WI38 (cell line): ENCODE measurements at regions not wholly inside any gene's neighbourhood (a gene's known extent, or its start where the extent isn't known, plus 50 kb on each side); places are given as distances from the start of the nearest gene placed in this dataset.

Experiments used
- H3K4me3 ChIP-seq: 2 replicates; pipeline ENCODE4 v1.5.1; 2011; ENCODE audit warnings: low read depth, mild to moderate bottlenecking, control low read depth, low read length
- CTCF ChIP-seq: IDR thresholded peaks from 2 replicates; pipeline ENCODE4 v1.5.1; 2012; ENCODE audit warnings: low read depth, mild to moderate bottlenecking, control low read depth, low read length

- TF ChIP-seq CTCF: no peak
These were observed 986.9 kb downstream of the REEP3 start for GRCh38 chr10:64508029-64508661.

GRCh38 chr10:64515970-64516699 lies 994.9 kb downstream of the REEP3 start:
- H3K4me3 ChIP-seq: no peak overlapping the region
- TF ChIP-seq CTCF: no peak

More at GRCh38 chr10:64508029-64508661, 986.9 kb downstream of the REEP3 start:
- no peak overlapping the region for H3K4me3 ChIP-seq

GRCh38 chr10:64518456-64518855 lies 997.3 kb downstream of the REEP3 start:
- TF ChIP-seq CTCF: no peak
- no peak overlapping the region for H3K4me3 ChIP-seq

GRCh38 chr10:64519427-64519826 lies 998.2 kb downstream of the REEP3 start:
- no peak for TF ChIP-seq CTCF
- no peak overlapping the region for H3K4me3 ChIP-seq

- TF ChIP-seq CTCF: no peak
- no peak overlapping the region for H3K4me3 ChIP-seq
These were observed 998.6 kb downstream of the REEP3 start for GRCh38 chr10:64519831-64520230.

- no peak for TF ChIP-seq CTCF
These were observed 1002.0 kb downstream of the REEP3 start for GRCh38 chr10:64523065-64523759.

More at GRCh38 chr10:64523065-64523759, 1002.0 kb downstream of the REEP3 start:
- no peak overlapping the region for H3K4me3 ChIP-seq
